Activated CD8-positive, alpha-beta memory T cell treated with anti-CD3 and anti-CD28 coated beads for 48 hours (primary cell): ENCODE measurements at regions not wholly inside any gene's neighbourhood (a gene's known extent, or its start where the extent isn't known, plus 50 kb on each side); places are given as distances from the start of the nearest gene placed in this dataset.

Experiments
- DNase-seq, 3 experiments: peaks; one replicate each; pipeline ENCODE4 v3.0.0-alpha.2; 2020; ENCODE audit warnings: low read depth in 2 of 3, low spot score in 2 of 3

GRCh38 chr6:15994814-15995459, 133.9 kb upstream of the MYLIP start:
- DNase-seq = no peak

GRCh38 chr6:15993716-15994228, 135.1 kb upstream of the MYLIP start:
- no peak for DNase-seq

DNA sequence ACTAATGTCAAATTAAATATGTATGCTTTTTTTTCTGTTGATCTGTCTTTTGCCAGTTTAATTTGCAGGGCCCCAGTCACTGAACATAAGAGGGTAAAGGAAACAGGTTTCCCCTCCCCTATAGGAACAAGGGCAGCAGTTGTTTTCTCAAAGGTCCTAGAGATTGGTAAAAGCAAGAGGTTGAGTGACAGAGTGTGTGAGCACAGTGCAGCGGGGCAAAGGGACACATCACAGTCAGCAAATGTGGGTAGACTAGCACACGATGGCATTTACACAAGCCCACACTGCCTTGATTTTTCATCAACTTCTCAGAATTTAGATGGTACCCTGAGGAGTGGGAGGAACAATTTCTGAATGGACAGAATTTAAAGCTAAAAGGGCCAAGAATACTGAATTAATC, 138.7 kb upstream of the MYLIP start:
- DNase-seq = no peak

- no peak for DNase-seq
These were observed 139.5 kb upstream of the MYLIP start for GRCh38 chr6:15989397-15989796.

- no peak for DNase-seq
These were observed 141.3 kb upstream of the MYLIP start for GRCh38 chr6:15987569-15987968.

DNA sequence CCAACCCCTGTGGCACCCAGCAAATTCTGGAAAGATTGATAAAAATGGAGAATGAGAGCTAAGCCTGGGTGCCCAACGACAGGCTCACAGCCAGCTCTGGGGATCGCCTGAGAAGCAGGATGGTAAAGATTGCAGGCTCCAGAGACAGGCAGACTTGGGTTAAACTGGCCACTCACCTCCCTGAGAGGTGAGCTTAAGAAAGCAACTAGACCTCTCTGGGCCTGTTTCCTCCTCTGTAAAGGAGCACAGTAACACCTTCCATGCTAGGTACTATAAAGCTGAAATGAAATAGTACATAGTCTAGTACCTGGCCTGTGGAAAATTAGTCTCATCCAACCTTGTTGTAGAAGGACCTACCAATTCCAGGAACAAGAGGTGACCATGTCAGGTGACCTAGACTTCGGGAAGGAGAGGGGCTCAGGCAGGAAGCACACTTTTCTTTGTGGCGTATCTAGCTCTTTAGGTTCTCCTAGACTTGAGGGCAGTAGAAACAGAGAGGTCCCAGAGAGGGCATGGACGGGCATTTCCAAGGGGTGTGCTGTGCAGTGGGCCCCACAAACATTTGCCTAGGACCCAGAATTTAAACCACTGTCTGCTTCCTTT, 142.8 kb upstream of the MYLIP start:
- DNase-seq = no peak

DNA sequence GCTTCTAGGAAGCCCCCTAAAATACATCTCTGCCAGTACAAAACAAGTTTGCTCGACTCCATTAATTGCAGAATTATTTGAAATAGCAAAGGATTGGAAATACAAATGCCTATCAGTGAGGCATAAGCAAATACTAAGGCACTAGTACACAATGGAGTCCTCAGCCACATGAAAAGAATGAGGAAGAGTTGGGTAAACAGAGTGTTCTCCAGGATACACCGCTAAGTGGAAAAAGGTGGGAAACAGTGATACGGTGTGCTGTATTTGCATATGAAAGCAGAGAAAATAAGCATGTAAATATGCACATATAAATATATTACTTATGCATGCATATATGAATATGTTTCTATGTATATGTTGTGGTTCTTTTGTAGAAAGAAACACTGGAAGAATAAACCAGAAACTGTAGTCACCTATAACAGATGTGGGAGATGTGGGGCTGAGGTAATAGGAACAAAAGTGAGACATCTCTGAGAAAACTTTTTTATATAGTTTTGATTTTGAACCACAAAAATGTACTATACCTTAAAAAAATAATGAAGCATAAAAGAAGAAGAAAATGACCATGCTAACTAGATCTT, 143.4 kb upstream of the MYLIP start:
- no peak for DNase-seq

DNA sequence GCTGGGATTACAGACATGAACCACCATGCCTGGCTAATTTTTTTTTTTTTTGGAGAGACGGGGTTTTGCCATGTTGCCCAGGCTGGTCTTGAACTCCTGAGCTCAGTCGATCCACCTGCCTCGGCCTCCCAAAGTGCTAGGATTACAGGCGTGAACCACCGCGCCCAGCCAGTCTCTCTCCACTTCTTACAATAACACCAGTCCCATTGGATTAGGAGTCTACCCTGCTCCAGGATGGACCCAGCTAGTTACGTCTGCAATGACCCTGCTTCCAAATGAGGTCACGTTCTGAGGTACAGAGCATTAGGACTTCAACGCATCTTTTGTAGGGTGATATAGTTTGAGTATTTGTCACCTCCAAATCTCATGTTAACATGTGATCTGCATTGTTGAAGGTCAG, 146.9 kb upstream of the MYLIP start:
- no peak for DNase-seq

DNA sequence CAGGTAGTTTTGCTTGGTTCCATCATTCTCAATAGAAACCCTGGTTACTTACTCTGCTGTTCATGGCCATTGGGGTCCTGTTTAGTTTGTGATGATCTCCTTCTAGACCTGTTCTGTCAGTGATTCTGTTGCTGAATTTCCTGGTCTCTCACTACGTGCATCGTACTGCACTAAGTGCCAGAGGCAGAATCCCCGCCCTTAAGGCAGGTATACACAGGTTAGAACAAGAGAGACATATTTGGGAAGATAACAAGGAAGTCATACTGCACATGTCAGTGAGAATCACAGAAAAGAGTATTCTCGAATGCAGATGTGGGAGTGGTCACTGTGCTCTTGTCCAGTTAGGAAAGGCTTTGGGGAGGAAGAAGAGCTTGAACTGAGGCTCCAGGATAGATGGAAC, 148.1 kb upstream of the MYLIP start:
- DNase-seq = no peak

- no peak for DNase-seq
These were observed 150.5 kb upstream of the MYLIP start for GRCh38 chr6:15978426-15978825.

GRCh38 chr6:15977050-15977449, 151.8 kb upstream of the MYLIP start:
- no peak for DNase-seq

GRCh38 chr6:15974817-15975216, 154.1 kb upstream of the MYLIP start:
- DNase-seq = no peak

GRCh38 chr6:15970517-15970916, 158.4 kb upstream of the MYLIP start:
- no peak for DNase-seq

DNA sequence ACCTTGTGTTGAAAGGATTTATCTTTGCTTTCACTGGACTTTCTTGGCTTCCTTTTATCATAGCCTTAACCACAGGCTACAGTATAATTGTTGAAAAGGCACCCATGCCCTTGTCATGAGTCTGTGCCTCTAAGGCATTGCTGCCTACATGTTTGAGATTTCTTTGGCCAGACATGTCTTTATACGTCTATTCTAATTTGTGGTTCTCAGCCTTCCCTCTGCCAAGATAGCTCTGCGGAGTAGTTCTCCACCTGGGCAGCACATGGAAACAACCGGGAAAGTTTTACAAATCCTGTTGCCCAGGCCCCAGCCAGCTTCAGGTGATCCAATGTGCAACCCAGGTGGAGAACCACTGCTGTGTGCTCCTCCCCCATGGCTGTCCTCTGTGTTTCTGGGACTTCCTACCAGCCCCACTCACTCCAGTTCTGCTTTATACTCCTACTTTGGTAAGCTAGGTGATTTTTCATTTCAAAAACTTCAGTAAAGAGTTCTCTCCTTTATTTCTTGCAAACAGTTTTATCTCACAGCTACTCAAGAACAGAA, 159.6 kb upstream of the MYLIP start:
- no peak for DNase-seq

- no peak for DNase-seq
These were observed 160.4 kb upstream of the MYLIP start for GRCh38 chr6:15968519-15968918.

- DNase-seq = no peak
These were observed 162.8 kb upstream of the MYLIP start for GRCh38 chr6:15966000-15966520.

- no peak for DNase-seq
These were observed 166.5 kb upstream of the MYLIP start for GRCh38 chr6:15962449-15962764.

DNA sequence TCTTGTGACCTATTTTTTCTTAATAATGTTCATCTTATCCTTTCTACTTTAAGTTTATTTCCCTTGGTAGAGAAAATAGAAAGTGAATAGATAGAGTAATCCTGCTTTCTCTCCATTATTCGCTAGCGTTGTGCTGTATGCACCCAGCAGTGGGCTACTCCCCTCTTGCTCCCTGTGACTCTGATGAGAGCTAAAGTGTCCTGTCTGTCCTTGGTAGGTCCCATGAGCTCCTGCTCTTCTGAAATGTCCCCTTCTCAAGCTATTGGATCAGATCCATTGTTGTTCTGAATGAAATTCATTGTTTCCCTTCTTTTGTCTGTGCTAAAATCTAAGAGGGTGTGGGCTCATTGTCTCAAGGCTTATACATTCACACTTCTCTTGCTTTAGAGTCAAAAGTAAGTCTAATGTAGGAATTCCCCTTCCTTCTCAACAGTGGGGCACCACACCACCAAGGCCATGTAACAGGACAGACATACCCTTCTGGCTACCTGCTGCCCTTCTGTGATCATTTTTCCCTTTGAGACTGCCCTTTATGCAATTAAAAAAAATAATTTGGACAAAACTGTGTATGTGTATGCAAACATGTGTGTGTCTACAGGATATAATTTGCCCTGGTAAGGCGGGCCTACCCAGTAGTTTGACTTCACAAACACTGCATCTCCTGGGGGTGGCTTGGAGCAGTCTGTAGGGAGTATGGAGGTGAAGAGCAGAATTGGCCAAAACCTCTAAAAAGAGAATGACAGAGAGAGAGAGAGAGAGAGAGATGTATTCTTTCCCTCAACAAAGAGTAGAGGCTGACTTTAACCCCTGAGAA, 167.0 kb upstream of the MYLIP start:
- DNase-seq = no peak

DNA sequence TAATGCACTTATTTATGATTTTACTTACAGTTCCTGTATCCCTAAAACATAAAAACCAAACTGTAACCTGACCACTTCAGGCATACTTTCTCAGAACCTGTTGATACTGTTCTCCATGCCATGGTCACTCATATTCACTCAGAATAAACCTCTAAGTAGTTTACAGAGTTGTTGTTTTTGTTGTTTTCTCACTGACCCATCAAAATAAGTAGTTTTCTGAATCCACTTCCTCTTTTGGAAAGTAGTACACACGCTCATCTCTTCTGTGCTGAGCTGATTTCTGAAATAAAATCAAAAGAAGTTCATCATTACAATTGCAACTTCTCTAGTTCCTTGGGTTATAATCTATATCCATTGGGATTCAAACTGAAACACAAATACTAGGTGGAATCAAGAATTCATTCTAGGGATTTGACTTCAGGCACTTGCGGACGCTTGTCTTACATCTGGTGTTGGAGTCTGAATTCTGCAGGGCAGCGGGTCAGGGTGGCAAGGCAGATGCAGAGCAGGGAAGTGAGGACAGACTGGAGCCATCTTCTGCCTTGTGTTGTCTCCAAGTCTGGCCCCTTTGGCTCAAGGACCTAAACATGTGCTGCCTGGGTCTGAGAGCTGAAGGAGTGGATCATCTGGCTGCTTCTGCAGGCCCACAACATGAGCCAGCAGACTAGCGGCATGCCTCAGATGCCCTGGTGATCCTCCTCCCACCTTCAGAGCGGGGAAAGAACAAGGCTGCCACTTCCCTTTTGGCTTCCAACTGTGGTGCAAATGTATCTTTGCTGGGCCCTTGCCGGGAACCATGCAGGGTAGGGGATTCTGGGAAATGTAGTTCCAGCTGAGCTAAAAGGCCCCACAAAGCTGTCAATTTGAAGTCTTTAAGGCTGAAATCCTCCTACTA, 167.9 kb upstream of the MYLIP start:
- DNase-seq = no peak

DNA sequence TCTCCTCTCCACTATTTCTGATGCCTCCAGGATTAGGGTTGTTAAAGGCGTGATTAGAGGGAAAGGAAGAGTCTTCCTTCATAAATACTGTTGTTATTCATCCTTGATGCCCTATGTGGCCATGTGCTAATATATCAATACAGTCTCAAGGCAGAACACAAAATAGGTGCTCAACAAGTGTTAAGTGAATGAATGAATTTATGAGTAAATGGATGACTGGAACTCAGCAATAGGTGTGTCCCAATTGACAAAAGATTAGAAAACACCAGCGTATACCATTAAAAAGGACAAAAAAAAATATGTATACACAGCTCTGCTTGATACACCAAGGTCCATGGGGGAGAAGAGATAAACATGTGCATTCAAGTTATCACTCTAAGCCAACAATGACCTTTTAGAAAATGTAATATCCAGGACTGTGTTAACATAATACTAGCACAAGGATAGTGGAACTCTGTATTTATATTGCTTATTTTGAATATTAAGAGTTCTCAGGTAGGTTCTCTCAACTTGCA, 171.2 kb upstream of the MYLIP start:
- no peak for DNase-seq
